Hematopoietic multipotent progenitor cell (in vitro differentiated cells): ENCODE measurements at regions not wholly inside any gene's neighbourhood (a gene's known extent, or its start where the extent isn't known, plus 50 kb on each side); places are given as distances from the start of the nearest gene placed in this dataset.

Source experiments
- DNase-seq, 3 donors: peaks; one replicate each; pipeline ENCODE4 v3.0.0-alpha.2; 2011 to 2015; ENCODE audit warnings: low read depth in 2 of 3, low spot score in 2 of 3

DNA sequence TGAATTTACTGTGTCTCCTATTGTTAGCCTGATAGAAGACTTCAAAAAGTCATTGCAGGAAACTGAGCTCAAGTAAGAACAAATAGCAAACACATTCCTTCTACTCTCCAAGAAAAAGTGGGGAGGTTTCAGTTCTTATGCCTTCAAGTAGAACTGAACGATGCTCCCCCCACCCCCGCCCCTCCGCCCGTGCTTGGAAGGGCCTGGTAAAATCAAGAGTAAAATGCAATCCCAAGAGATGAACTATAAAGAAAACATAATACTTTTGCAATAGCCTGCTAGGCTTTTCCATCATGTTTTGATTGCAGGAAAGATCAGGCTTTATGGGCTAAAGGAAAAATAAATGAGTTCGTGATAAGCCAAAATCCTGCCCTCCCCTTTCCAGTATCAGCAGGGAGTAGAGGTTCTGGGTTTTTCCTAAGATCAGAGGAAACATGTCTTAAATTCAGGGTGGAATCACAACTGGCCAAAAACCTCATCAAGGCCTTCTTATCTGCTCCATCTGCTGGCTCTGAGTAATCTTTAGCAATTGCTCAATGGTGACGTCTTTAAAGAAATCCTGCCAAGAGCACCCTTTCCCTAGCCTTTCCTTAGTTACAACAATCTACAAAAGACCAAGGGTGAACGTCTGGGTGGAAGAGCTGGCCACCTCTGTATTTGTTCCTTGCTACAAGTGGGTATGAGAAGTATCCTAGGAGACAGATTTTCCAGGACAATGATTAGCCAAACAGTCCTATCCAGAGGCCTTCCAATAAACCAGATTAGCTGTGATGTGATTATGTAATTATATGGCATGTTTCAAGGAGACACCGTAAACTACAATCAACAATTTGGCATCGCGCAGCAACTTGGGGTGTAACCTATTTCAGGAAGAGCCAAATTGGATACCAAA, 66.3 kb upstream of the FAM9C start:
- DNase-seq: no peak

DNA sequence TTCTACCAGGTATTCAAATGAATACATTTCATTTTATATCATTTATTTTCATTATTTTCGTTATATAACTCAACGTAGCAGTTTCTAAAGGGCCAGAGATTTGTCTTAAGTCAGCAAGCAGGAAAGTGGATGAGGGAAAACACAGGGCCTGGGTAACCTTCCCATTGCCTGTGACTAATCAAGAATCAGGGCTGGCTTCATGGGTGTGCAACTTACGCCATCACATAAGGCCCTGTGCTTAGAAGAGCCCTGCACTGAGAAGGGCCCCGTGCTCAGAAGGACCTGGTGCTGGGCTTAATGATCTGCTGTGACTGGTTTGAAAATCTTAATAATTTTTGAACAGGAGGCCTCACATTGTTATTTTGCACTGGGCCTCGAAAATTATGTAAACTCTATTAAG, 65.4 kb upstream of the FAM9C start:
- DNase-seq: no peak

DNA sequence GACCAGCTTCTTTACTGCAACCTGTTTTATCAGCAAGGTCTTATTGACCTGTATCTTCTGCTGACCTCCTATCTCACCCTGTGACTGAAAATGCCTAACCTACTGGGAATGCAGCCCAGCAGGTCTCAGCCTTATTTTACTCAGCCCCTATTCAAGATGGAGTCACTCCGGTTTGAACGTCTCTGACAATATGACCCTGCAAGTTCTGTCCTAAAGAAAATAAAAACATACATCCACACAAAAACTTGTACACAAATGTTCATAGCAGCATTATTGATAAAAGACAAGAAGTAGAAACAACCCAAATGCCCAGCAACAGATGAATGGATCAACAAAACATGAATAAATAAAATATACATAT, 59.5 kb upstream of the FAM9C start:
- no peak for DNase-seq

DNA sequence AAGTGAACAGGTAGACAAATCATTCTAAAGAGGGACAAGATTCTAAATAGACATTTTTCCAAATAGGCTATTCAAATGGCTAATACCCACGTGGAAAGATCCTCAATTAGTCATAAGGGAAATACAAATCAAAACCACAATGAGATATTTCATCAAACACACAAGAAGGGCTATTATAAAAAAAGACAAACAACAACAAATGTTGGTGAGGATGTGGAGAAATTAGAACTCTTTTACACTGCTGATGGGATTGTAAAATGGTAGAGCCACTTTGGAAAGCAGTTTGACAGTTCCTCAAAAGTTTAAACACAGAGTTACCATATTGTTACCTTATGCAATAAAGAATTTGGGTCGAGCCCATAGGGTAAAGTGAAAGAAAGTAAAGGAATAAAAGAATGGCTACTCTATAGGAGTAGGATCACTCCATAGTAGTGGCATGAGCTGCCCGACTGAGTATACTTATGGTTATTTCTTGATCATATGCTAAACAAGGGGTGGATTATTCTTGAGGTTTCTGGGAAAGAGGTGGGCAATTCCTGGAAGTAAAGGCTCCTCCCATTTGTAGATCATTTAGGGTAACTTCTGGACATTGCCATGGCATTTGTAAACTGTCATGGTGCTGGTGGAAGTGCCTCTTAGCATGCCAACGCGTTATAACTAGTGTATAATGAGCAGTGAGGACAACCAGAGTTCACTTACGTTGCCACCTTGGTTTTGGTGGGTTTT, 58.9 kb upstream of the FAM9C start:
- no peak for DNase-seq

DNA sequence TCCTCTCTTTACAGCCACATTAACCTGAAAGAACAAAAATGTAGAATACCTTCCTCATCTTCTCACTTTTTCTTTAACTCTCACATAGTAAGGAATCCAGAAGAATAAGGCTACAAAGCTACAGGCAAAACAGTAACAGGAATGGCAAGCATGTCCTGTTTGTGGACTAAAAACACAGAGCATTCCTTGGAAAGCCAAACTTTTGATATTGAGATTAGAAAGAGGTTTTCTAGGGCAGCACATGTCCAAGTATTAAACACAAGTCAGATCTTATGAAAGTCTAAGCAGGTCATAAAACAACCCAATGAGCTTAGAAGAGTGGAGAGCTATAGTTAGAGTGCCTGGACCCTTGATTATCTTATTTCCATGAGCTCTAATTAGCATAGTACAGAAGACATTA, 58.2 kb upstream of the FAM9C start:
- no peak for DNase-seq

DNA sequence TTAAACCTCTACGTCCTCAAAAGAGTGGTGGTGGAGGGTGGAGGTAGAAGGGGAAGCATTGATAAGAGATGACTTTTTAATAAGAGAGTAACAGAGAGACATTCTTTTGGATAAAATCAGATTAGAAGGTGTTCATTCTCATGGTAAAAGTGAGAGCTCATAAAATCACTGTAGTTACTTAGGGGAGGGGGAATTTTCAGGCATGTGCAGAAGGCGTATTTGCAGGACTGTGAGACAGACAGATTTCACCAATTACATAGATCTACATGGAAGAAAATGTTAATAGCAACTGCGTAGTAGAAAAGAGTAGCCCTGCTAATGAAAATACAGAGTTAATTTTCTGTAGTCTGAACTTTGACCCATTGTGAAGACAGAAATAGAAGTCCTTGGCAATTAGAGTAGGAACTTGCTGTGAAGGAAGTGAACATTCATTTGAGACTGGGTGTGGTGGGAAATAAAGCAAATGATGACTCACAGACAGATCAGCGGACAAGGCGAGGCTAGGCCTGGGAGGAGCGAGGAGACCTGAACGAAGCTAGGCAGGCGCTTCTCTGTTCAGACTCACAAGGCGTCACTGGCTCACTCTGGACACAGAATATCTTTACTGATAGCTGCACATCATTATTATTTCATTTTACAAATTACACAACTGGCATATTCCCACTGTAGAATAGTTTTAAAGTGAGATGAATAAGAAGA, 57.2 kb upstream of the FAM9C start:
- DNase-seq: peak in 1 of 3 donors; percentile 13

DNA sequence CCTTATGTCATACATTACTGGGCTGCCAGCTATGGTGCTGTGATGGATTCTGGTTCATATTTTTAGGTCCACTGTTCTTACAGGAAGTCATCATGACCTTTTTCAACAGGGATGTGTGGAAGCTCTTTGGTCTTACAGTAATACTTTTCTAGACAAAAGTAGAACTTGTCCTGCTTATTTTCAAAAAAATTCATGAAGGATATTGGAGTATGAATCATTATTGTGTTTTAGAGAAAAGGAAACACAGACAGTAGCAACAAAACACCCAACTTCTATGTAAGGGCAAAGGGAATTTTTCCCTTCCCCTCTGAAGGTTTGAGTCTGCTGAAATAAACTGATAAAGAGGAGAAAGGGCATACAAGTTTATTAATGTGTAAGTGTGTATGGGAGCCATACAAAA, 54.7 kb upstream of the FAM9C start:
- DNase-seq: no peak

DNA sequence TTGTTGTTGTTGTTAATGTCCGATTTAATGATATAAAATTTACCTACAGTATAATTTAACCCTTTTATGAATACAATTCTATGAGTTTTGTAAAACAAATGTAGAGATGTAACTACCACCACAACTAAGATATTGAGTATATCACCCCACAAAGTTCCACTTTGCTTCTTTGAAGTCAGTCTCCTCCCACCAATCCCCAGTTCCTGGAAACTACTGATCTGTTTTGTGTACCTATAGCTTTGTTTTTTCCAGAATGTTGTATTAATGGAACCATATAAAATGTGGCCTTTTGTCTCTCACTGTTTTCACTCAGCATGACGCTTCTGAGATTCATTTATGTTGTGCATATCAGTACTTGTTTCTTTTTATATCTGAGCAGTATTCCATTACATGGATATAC, 52.3 kb upstream of the FAM9C start:
- DNase-seq: no peak

DNA sequence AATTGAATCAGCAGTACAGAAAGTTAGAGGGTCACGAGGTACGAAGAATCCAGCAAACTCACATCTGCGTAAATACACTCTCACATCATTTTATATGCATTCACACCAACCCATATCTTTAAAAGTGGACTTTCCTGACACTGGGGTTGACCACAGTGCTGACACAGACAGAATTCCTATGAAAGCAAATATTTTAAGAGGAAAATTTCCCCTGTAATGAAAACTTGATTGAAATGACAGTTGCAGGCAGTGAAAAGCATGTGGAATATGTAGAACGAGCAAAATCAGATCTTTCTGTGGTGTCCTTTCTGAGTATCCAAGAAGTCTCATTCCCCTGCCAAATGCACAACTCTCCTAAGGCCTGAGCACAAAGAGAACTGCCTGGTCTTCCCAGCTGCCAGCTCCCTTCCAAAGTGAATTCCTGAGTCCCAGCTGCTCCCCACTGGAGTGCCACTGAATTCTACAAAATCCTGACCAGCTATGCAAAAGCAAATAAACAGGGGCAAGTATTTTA, 50.5 kb upstream of the FAM9C start:
- DNase-seq: no peak

DNA sequence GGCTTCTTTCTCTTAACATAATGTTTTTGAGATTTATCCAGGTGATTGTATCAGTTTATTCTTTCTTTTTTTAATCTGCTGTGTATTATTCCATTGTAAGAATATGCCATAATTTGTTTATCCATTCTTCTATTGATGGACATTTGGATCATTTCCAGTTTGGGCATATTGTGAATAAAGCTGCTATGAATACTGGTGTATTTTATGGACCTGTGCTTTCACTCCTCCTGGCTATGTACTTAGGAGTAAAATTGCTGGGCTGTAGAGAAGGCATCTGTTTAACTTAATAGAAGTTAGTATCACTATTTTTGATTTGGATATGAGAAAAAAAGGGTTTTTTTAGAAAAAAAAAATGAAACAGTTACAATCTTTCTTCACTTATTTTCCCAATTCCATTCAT, 50.0 kb upstream of the FAM9C start:
- DNase-seq: no peak
